ENCODE measurements at regions not wholly inside any gene's neighbourhood (a gene's known extent, or its start where the extent isn't known, plus 50 kb on each side); places are given as distances from the start of the nearest gene placed in this dataset.
A peak's percentile ranks its signal among the peaks of the same experiment; 100 is the strongest.
"Not testable (repeated sequence)": the region's sequence is repeated elsewhere in the genome, so short reads cannot be mapped to it uniquely, and the experiment has no call there.

DNA sequence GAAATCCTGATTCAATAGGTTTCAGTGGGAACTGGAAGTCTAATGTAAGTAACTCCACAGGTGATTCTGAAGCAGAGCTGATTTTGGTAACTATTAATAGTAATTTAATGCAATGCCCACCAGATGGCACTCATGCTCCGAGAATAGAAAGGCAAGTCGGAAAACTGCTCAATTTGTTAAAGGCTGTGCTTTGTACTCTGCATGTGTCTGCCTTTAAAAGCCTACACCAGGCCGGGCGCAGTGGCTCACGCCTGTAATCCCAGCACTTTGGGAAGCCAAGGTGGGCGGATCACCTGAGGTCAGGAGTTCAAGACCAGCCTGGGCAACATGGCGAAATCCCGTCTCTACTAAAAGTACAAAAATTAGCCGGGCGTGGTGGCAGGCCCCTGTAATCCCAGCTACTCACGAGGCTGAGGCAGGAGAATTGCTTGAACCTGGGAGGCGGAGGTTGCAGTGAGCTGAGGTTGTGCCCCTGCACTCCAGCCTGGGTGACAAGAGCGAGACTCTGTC, 80.1 kb downstream of the OR13A1 start:
- not testable (repeated sequence) for H3K4me3 ChIP-seq, H3K27ac ChIP-seq, H3K27me3 ChIP-seq, H3K36me3 ChIP-seq, H3K9me3 ChIP-seq
- peak; percentile 38 to 73 (median 50) for TF ChIP-seq CTCF (IDR thresholded peaks at IDR 0.05)
- ATAC-seq (ENCODE audit: low FRiP score in 2 of 2) (peak; percentile 75 to 91), DNase-seq (peak in 1 of 2 donors; percentile 27)
- 47 to 48% methylated on average over 13 of the region's 13 CpGs for WGBS, 2 donors
- peaks cover 0 to 12% (median 3%) of the 10 kb centered on the region in 4 donors for H3K4me1 ChIP-seq

DNA sequence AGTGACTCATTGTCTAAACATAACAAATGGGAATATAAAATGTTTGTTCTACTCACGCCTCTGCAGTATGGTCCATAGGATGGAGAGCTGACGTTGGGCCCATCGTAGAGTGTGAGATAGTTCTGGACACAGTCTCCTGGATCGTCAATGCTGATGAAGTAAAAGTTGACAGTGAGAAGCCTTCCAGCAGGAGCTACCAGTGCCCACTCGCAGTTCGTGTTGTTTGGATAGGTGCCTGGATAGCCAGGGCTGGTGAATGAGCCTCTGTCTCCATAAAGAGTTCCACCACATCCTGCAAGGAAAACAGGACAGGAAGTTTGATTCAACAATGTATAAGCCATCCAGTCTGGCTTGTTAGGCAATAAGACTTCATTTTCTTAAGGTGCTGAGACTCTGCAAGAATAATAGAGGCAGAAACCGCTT, 79.6 kb downstream of the OR13A1 start:
- Histone ChIP-seq H3K27me3 (no peaks in the 10 kb centered on the region), H3K36me3 (no peaks in the 10 kb centered on the region), H3K4me3 (no peak overlapping the region), H3K4me1 (peaks cover 0 to 12% (median 3%) of the 10 kb centered on the region in 4 donors), H3K27ac (no peak overlapping the region), H3K9me3 (no peaks in the 10 kb centered on the region)
- 63 to 65% methylated on average over 7 of the region's 7 CpGs for WGBS, 2 donors
- ATAC-seq (ENCODE audit: low FRiP score in 2 of 2) = peak in 1 of 2 donors; percentile 25
- DNase-seq = no peak
- TF ChIP-seq POLR2AphosphoS5 (IDR thresholded peaks at IDR 0.05) (no peak), CTCF (IDR thresholded peaks at IDR 0.05) (no peak), POLR2A (IDR thresholded peaks at IDR 0.05) (no peak), EP300 (IDR thresholded peaks at IDR 0.05) (no peak)

- no peak for ATAC-seq (ENCODE audit: low FRiP score in 2 of 2)
- H3K36me3 ChIP-seq = no peaks in the 10 kb centered on the region
- 52 to 68% methylated on average over 5 of the region's 5 CpGs for WGBS, 2 donors
- no peak for DNase-seq
- no peaks in the 10 kb centered on the region for H3K9me3 ChIP-seq
- peaks cover 0 to 12% (median 3%) of the 10 kb centered on the region in 4 donors for H3K4me1 ChIP-seq
- no peak overlapping the region for H3K4me3 ChIP-seq
- H3K27ac ChIP-seq = no peak overlapping the region
- TF ChIP-seq POLR2AphosphoS5 (IDR thresholded peaks at IDR 0.05) (no peak), EP300 (IDR thresholded peaks at IDR 0.05) (no peak), POLR2A (IDR thresholded peaks at IDR 0.05) (no peak), CTCF (IDR thresholded peaks at IDR 0.05) (no peak)
- no peaks in the 10 kb centered on the region for H3K27me3 ChIP-seq
These were observed 76.5 kb downstream of the OR13A1 start for GRCh38 chr10:45238896-45239295.

DNA sequence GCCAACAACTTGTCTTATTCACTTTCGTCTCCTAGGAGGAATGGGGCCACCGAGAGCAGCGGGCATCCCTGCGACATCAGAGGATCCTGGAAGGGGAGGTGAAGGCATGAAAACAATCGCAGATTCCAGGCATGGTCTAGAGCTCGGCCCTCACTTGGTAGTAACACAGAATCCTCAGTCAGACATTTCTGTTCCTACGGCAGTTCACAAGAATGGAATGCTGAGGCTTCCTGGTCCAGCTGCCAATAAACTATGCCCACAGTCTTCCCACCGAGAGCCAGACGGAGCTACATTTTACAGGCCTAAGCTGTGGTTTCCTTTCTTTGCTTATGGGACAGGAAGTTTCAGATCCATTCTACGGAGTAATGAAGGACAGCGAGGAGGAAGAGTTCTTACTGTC, 75.8 kb downstream of the OR13A1 start:
- no peak overlapping the region for H3K4me3 ChIP-seq
- H3K4me1 ChIP-seq = peaks cover 0 to 12% (median 3%) of the 10 kb centered on the region in 4 donors
- H3K9me3 ChIP-seq = no peaks in the 10 kb centered on the region
- ATAC-seq (ENCODE audit: low FRiP score in 2 of 2) = no peak
- no peak for DNase-seq
- H3K36me3 ChIP-seq = no peaks in the 10 kb centered on the region
- no peak overlapping the region for H3K27ac ChIP-seq
- TF ChIP-seq EP300 (IDR thresholded peaks at IDR 0.05) (no peak), POLR2A (IDR thresholded peaks at IDR 0.05) (no peak), CTCF (IDR thresholded peaks at IDR 0.05) (no peak), POLR2AphosphoS5 (IDR thresholded peaks at IDR 0.05) (no peak)
- WGBS, 2 donors = 64 to 76% methylated on average over 11 of the region's 11 CpGs
- H3K27me3 ChIP-seq = no peaks in the 10 kb centered on the region

DNA sequence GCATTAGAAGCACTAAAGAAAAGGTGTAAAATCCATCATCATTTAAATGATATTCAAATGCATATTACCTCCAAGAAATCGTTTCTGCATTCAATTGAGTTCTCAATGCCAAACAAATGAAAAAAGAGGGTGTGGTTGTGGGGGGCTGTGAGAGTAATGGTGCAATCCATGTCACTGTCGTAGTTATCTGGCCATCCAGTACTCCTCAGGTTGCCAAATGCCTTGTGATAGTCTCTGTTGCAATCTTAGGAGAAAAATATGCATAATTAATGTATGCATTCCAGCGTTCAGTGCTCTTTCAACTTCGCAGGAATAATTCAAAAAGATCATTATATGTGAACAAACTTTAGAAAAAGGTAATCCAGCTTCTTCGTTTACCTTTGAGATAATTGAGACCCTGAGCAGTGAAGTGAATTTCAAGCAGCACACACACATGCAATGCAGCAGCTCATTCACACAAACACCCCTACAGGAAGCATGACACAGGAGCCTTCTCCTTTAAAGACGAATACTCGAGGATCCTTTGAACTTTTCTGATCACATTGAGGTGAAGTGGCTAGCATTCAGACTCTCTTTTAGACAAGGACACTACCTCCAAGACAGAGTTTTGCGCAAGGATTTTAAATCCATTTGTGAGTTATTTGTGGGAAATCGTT, 73.4 kb downstream of the OR13A1 start:
- H3K4me1 ChIP-seq = no peaks in the 10 kb centered on the region
- DNase-seq = no peak
- 35 to 38% methylated on average over 9 of the region's 9 CpGs for WGBS, 2 donors
- H3K36me3 ChIP-seq = no peaks in the 10 kb centered on the region
- H3K27ac ChIP-seq = no peak overlapping the region
- H3K9me3 ChIP-seq = no peaks in the 10 kb centered on the region
- TF ChIP-seq POLR2A (IDR thresholded peaks at IDR 0.05) (no peak), EP300 (IDR thresholded peaks at IDR 0.05) (no peak), CTCF (IDR thresholded peaks at IDR 0.05) (no peak)
- H3K27me3 ChIP-seq = no peaks in the 10 kb centered on the region
- no peak overlapping the region for H3K4me3 ChIP-seq
- ATAC-seq (ENCODE audit: low FRiP score in 2 of 2) = no peak

Measured in upper lobe of left lung (tissue), 6 donors.